Upper lobe of left lung (tissue), 4 donors: ENCODE measurements at regions not wholly inside any gene's neighbourhood (a gene's known extent, or its start where the extent isn't known, plus 50 kb on each side); places are given as distances from the start of the nearest gene placed in this dataset.

Experiments
- CTCF ChIP-seq, 6 experiments: fragments of 450-650 bp in 4 of 6; fragments of 200-600 bp in 2 of 6; sonication (generic) in 2 of 6; IDR thresholded peaks; one replicate each; pipeline ENCODE4 v1.5.1; 2016 to 2019; ENCODE audit warnings: antibody characterized with exemption in 6 of 6
- POLR2A ChIP-seq, 4 donors: fragments of 450-650 bp; IDR thresholded peaks; one replicate each; pipeline ENCODE4 v1.5.1; 2016 to 2017; ENCODE audit warnings: antibody characterized with exemption in 4 of 4, mild to moderate bottlenecking in 2 of 4

GRCh38 chr6:154648888-154649205 lies 84.4 kb upstream of the SCAF8 start:
- TF ChIP-seq CTCF (IDR thresholded peaks at IDR 0.05) (no peak), POLR2A (IDR thresholded peaks at IDR 0.05) (no peak)
